ENCODE measurements at regions not wholly inside any gene's neighbourhood (a gene's known extent, or its start where the extent isn't known, plus 50 kb on each side); places are given as distances from the start of the nearest gene placed in this dataset.
"Not testable (repeated sequence)": the region's sequence is repeated elsewhere in the genome, so short reads cannot be mapped to it uniquely, and the experiment has no call there.

GRCh38 chr21:32093646-32094462, 185.0 kb downstream of the MIS18A start:
- no peak for DNase-seq (ENCODE audit: low spot score)

GRCh38 chr21:32090956-32091355, 187.9 kb downstream of the MIS18A start:
- DNase-seq (ENCODE audit: low spot score), result no peak

GRCh38 chr21:32089766-32090165, 189.1 kb downstream of the MIS18A start:
- no peak for DNase-seq (ENCODE audit: low spot score)

GRCh38 chr21:32088471-32088870, 190.4 kb downstream of the MIS18A start:
- no peak for DNase-seq (ENCODE audit: low spot score)

- no peak for DNase-seq (ENCODE audit: low spot score)
Observed at GRCh38 chr21:32087447-32087846, 191.4 kb downstream of the MIS18A start.

GRCh38 chr21:32083197-32083596, 195.7 kb downstream of the MIS18A start:
- DNase-seq (ENCODE audit: low spot score), result no peak

GRCh38 chr21:32082466-32082865, 196.4 kb downstream of the MIS18A start:
- DNase-seq (ENCODE audit: low spot score), result no peak

- DNase-seq (ENCODE audit: low spot score), result no peak
Observed at GRCh38 chr21:32073593-32073992, 200.8 kb downstream of the HUNK start.

GRCh38 chr21:32073190-32073589, 200.4 kb downstream of the HUNK start:
- DNase-seq (ENCODE audit: low spot score), result no peak

GRCh38 chr21:32071620-32072019, 198.8 kb downstream of the HUNK start:
- not testable (repeated sequence) for DNase-seq (ENCODE audit: low spot score)

GRCh38 chr21:32070676-32071330, 198.0 kb downstream of the HUNK start:
- DNase-seq (ENCODE audit: low spot score), result no peak

- DNase-seq (ENCODE audit: low spot score), result no peak
Observed at GRCh38 chr21:32070126-32070525, 197.3 kb downstream of the HUNK start.

- DNase-seq (ENCODE audit: low spot score), result no peak
Observed at GRCh38 chr21:32065654-32066053, 192.8 kb downstream of the HUNK start.

GRCh38 chr21:32064281-32064910, 191.6 kb downstream of the HUNK start:
- no peak for DNase-seq (ENCODE audit: low spot score)

- DNase-seq (ENCODE audit: low spot score), result no peak
Observed at GRCh38 chr21:32062591-32063227, 189.9 kb downstream of the HUNK start.

GRCh38 chr21:32061729-32062128, 188.9 kb downstream of the HUNK start:
- no peak for DNase-seq (ENCODE audit: low spot score)

GRCh38 chr21:32056791-32057190, 184.0 kb downstream of the HUNK start:
- no peak for DNase-seq (ENCODE audit: low spot score)

GRCh38 chr21:32055305-32055704, 182.5 kb downstream of the HUNK start:
- no peak for DNase-seq (ENCODE audit: low spot score)

All from left forelimb (tissue), 1 donor.